ENCODE measurements at regions not wholly inside any gene's neighbourhood (a gene's known extent, or its start where the extent isn't known, plus 50 kb on each side); places are given as distances from the start of the nearest gene placed in this dataset.

DNA sequence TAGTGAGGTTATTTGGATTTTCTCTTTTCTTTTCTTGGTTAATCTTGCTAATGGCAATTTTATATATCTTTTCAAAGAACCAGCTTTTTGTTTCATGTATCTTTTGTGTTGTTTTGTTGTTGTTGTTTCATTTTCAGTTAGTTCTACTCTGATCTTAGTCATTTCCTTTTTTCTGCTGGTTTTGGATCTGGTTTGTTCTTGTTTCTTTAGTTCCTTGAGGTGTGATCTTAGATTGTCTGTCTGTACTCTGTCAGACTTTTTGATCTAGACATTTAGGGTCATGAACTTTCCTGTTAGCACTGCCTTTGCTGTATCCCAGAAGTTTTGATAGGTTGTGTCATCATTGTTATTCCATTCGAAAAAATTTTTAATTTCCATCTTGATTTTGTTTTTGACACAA lies 399.7 kb downstream of the TLE1 start:
- TF ChIP-seq, protein P1, sequence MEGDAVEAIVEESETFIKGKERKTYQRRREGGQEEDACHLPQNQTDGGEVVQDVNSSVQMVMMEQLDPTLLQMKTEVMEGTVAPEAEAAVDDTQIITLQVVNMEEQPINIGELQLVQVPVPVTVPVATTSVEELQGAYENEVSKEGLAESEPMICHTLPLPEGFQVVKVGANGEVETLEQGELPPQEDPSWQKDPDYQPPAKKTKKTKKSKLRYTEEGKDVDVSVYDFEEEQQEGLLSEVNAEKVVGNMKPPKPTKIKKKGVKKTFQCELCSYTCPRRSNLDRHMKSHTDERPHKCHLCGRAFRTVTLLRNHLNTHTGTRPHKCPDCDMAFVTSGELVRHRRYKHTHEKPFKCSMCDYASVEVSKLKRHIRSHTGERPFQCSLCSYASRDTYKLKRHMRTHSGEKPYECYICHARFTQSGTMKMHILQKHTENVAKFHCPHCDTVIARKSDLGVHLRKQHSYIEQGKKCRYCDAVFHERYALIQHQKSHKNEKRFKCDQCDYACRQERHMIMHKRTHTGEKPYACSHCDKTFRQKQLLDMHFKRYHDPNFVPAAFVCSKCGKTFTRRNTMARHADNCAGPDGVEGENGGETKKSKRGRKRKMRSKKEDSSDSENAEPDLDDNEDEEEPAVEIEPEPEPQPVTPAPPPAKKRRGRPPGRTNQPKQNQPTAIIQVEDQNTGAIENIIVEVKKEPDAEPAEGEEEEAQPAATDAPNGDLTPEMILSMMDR (optimal IDR thresholded peaks at IDR 0.05 in 1 of 3, IDR thresholded peaks at IDR 0.05 in 1 of 3, conservative IDR thresholded peaks at IDR 0.05 in 1 of 3; ENCODE audit: extremely low read depth in 1 of 3, insufficient read depth in 2 of 3, low read length in 3 of 3) = no peak
- no peak for TF ChIP-seq EZH2 (IDR thresholded peaks at IDR 0.05; ENCODE audit: low read length)
